H1 (cell line): ENCODE measurements at regions not wholly inside any gene's neighbourhood (a gene's known extent, or its start where the extent isn't known, plus 50 kb on each side); places are given as distances from the start of the nearest gene placed in this dataset.

ENCODE experiments used
- CTCF ChIA-PET: fragments of 300-600 bp; sonication (Branson Sonifier 250); formaldehyde crosslinking; loops from one replicate; lab custom pipeline; 2021; ENCODE audit not compliant: partially characterized antibody; lab: Charles Lee
- POLR2A ChIA-PET: fragments of 300-600 bp; sonication (Branson Sonifier 250); formaldehyde crosslinking; loops from one replicate; lab custom pipeline; 2021; ENCODE audit warnings: inconsistent platforms; ENCODE audit not compliant: partially characterized antibody; lab: Charles Lee
- DNase-seq, 2 experiments: peaks; one replicate each; pipeline versions ENCODE4 v3.0.0 to v3.0.0-alpha.2; 2010 to 2022; ENCODE audit warnings: low spot score in 2 of 2, low read depth in 1 of 2, mixed read lengths in 1 of 2
- FAIRE-seq: peaks from 2 replicates; lab custom pipeline; 2011; peaks lifted over from hg19 to GRCh38; lab: Jason Lieb, UNC
- H2AFZ ChIP-seq: 2 replicates; pipeline ENCODE4 v1.8.1; 2012; ENCODE audit warnings: low read length, inconsistent platforms
- H2AK5ac ChIP-seq: 2 replicates; pipeline ENCODE4 v1.6.1; 2013; ENCODE audit warnings: low read depth, low read length
- H2BK120ac ChIP-seq: replicated peaks from 2 replicates; pipeline ENCODE3; 2013; ENCODE audit warnings: low read depth, low read length, inconsistent platforms
- H2BK12ac ChIP-seq: 2 replicates; pipeline ENCODE4 v1.6.1; 2013; ENCODE audit warnings: low read depth, low read length
- H2BK15ac ChIP-seq: 2 replicates; pipeline ENCODE4 v1.6.1; 2013; ENCODE audit warnings: low read length
- H2BK20ac ChIP-seq: 2 replicates; pipeline ENCODE4 v1.6.1; 2013; ENCODE audit warnings: low read length
- H2BK5ac ChIP-seq: 2 replicates; pipeline ENCODE4 v1.6.1; 2013; ENCODE audit warnings: low read depth, low read length
- H3K14ac ChIP-seq: 2 replicates; pipeline ENCODE4 v1.6.1; 2013; ENCODE audit warnings: inconsistent platforms; ENCODE audit not compliant: insufficient read length
- H3K18ac ChIP-seq: 2 replicates; pipeline ENCODE4 v1.6.1; 2013; ENCODE audit warnings: low read length; ENCODE audit errors: extremely low read depth
- H3K23ac ChIP-seq: 2 replicates; pipeline ENCODE4 v1.6.1; 2013; ENCODE audit warnings: inconsistent platforms; ENCODE audit not compliant: insufficient read length
- H3K23me2 ChIP-seq: 2 replicates; pipeline ENCODE4 v1.6.1; 2013; ENCODE audit warnings: low read depth, low read length
- H3K27ac ChIP-seq: 2 replicates; pipeline ENCODE4 v1.6.1; 2011; ENCODE audit warnings: low read depth, low read length, inconsistent platforms
- H3K27me3 ChIP-seq, 4 experiments: replicated peaks in 1 of 4; 1 replicate in 1 of 4; 2 replicates in 3 of 4; pipeline versions ENCODE4 v1.6.1 to v1.8.1; 2011 to 2013; ENCODE audit warnings: low read length in 3 of 4, mild to moderate bottlenecking in 3 of 4, inconsistent platforms in 2 of 4, mixed read lengths in 2 of 4, moderate library complexity in 1 of 4; ENCODE audit not compliant: control insufficient read depth in 3 of 4, insufficient read depth in 3 of 4; ENCODE audit errors: extremely low read depth in 1 of 4
- H3K36me3 ChIP-seq, 4 experiments: 2 replicates each; pipeline versions ENCODE4 v1.6.1 to v1.8.1; 2011 to 2013; ENCODE audit warnings: mild to moderate bottlenecking in 4 of 4, low read length in 3 of 4, moderate library complexity in 2 of 4, control low read depth in 1 of 4, inconsistent platforms in 1 of 4; ENCODE audit not compliant: insufficient read depth in 4 of 4, control insufficient read depth in 2 of 4
- H3K4ac ChIP-seq: replicated peaks from 2 replicates; pipeline ENCODE3; 2013; ENCODE audit warnings: low read length, low read depth, mixed read lengths, inconsistent platforms; ENCODE audit not compliant: insufficient read length
- H3K4me1 ChIP-seq, 4 experiments: replicated peaks in 1 of 4; 1 replicate in 1 of 4; 2 replicates in 3 of 4; pipeline versions ENCODE4 v1.6.1 to v1.8.1; 2011 to 2013; ENCODE audit warnings: low read length in 3 of 4, inconsistent platforms in 2 of 4, mixed read lengths in 1 of 4; ENCODE audit not compliant: insufficient read depth in 4 of 4, control insufficient read depth in 3 of 4
- H3K4me2 ChIP-seq, 2 experiments: 2 replicates each; pipeline versions ENCODE4 v1.6.1 to v1.8.1; 2011 to 2013; ENCODE audit warnings: low read depth in 2 of 2, low read length in 2 of 2, control low read depth in 1 of 2, inconsistent platforms in 1 of 2, mild to moderate bottlenecking in 1 of 2; ENCODE audit not compliant: insufficient read depth in 1 of 2
- H3K4me3 ChIP-seq, 4 experiments: fragments of 200-600, 300-600 bp in 1 of 4; sonication (generic), shearing (Covaris generic), sonication (Bioruptor Twin) in 1 of 4; 2 replicates each; pipeline versions ENCODE4 v1.5.1 to v1.8.1; 2011 to 2016; ENCODE audit warnings: low read length in 4 of 4, low read depth in 3 of 4, control low read depth in 2 of 4, inconsistent platforms in 2 of 4, mild to moderate bottlenecking in 2 of 4, mixed read lengths in 1 of 4, moderate library complexity in 1 of 4; ENCODE audit not compliant: insufficient read depth in 2 of 4; ENCODE audit errors: extremely low read depth in 1 of 4
- H3K56ac ChIP-seq: replicated peaks from 2 replicates; pipeline ENCODE3; 2013; ENCODE audit warnings: low read depth, mild to moderate bottlenecking, mixed read lengths, low read length, inconsistent platforms; ENCODE audit not compliant: insufficient read length
- H3K79me1 ChIP-seq: 2 replicates; pipeline ENCODE4 v1.6.1; 2013; ENCODE audit warnings: low read depth, low read length, control low read depth
- H3K79me2 ChIP-seq, 2 experiments: 2 replicates each; pipeline versions ENCODE4 v1.6.1 to v1.8.1; 2012 to 2013; ENCODE audit warnings: low read length in 2 of 2, mild to moderate bottlenecking in 2 of 2, inconsistent platforms in 1 of 2; ENCODE audit not compliant: insufficient read depth in 2 of 2, control insufficient read depth in 1 of 2
- H3K9ac ChIP-seq, 4 experiments: replicated peaks in 1 of 4; 1 replicate in 1 of 4; 2 replicates in 3 of 4; pipeline versions ENCODE4 v1.6.1 to v1.8.1; 2011 to 2013; ENCODE audit warnings: low read depth in 3 of 4, low read length in 3 of 4, control low read depth in 2 of 4, mild to moderate bottlenecking in 2 of 4, moderate library complexity in 2 of 4, inconsistent platforms in 1 of 4; ENCODE audit errors: extremely low read depth in 1 of 4
- H3K9me3 ChIP-seq, 2 experiments: 2 replicates each; pipeline versions ENCODE4 v1.6.1 to v1.8.1; 2012 to 2013; ENCODE audit warnings: mild to moderate bottlenecking in 2 of 2, moderate library complexity in 2 of 2, control low read depth in 1 of 2, inconsistent platforms in 1 of 2, low read depth in 1 of 2, low read length in 1 of 2, mixed read lengths in 1 of 2; ENCODE audit not compliant: insufficient read depth in 2 of 2
- H4K20me1 ChIP-seq, 2 experiments: replicated peaks in 1 of 2; 2 replicates each; pipeline versions ENCODE3 to v1.8.1; 2011 to 2013; ENCODE audit warnings: inconsistent platforms in 2 of 2, low read length in 2 of 2, mild to moderate bottlenecking in 1 of 2; ENCODE audit not compliant: insufficient read depth in 2 of 2, control insufficient read depth in 1 of 2
- H4K5ac ChIP-seq: 2 replicates; pipeline ENCODE4 v1.6.1; 2013; ENCODE audit warnings: low read length, low read depth, mixed read lengths, inconsistent platforms; ENCODE audit not compliant: insufficient read length
- H4K8ac ChIP-seq: 2 replicates; pipeline ENCODE4 v1.8.0; 2013; ENCODE audit warnings: mild to moderate bottlenecking, moderate library complexity, low read length, inconsistent platforms; ENCODE audit not compliant: insufficient read depth; ENCODE audit errors: extremely low read depth
- H4K91ac ChIP-seq: replicated peaks from 2 replicates; pipeline ENCODE3; 2013; ENCODE audit warnings: low read length, mixed read lengths, inconsistent platforms; ENCODE audit not compliant: insufficient read length
- BCL11A ChIP-seq, 2 experiments: IDR thresholded peaks; one replicate each; pipeline ENCODE4 v1.6.1; 2011; ENCODE audit warnings: low read depth in 2 of 2, low read length in 2 of 2, mild to moderate bottlenecking in 2 of 2
- JUND ChIP-seq: IDR thresholded peaks from 2 replicates; pipeline ENCODE4 v1.6.1; 2011; ENCODE audit warnings: mild to moderate bottlenecking, improper control_type of control experiment, low read length
- RBBP5 ChIP-seq: IDR thresholded peaks from 2 replicates; pipeline ENCODE4 v1.7.1; 2012; ENCODE audit warnings: low read depth, mild to moderate bottlenecking, inconsistent platforms, low read length, moderate library complexity, borderline replicate concordance
- SIN3A ChIP-seq, 2 experiments: IDR thresholded peaks in 1 of 2; conservative IDR thresholded peaks in 1 of 2; 2 replicates each; pipeline ENCODE4 v1.6.1; 2011 to 2012; ENCODE audit warnings: low read length in 2 of 2, improper control_type of control experiment in 1 of 2, low read depth in 1 of 2, mild to moderate bottlenecking in 1 of 2
- SP1 ChIP-seq: IDR thresholded peaks from 2 replicates; pipeline ENCODE4 v1.6.1; 2011; ENCODE audit warnings: low read depth, low read length
- WGBS, 2 experiments: shearing (Covaris generic) in 1 of 2; methylation state at CpG; one replicate each; pipeline versions ENCODE4 v1.1.6 to v1.1.7; 2013 to 2015; ENCODE audit warnings: low lambda C conversion rate in 2 of 2, mixed read lengths in 2 of 2, inconsistent platforms in 1 of 2, low coverage in 1 of 2, missing lambda C conversion rate in 1 of 2; ENCODE audit not compliant: insufficient replicate concordance in 2 of 2, insufficient coverage in 1 of 2, insufficient read length in 1 of 2; ENCODE audit errors: extremely low coverage in 1 of 2, missing lambda C conversion rate in 1 of 2; 5-methylcytosine and 5-hydroxymethylcytosine counted together
- TF ChIP-seq, protein P1 (sequence below): IDR thresholded peaks from 2 replicates; pipeline ENCODE4 v1.6.1; 2011; ENCODE audit warnings: low read length, improper control_type of control experiment

DNA sequence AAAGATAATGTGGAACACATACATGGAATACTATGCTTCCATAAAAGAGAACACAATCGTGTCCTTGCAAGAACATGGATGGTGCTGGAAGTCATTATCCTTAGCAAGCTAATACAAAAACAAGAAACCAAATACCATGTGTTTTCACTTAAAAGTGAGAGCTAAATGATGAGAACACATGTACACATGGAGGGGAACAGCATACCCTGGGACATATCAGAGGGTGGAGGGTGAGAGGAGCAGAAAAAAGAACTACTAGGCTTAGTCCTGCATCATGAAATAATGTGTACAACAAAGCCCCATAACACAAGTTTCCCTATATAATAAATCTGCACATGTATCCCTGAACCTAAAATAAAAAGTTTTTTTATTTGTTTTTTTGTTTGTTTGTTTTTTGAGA is 855.5 kb upstream of the NUDT12 start:
- H4K5ac ChIP-seq, result no peak overlapping the region
- H3K14ac ChIP-seq, result no peak overlapping the region
- no peak overlapping the region for H2BK15ac ChIP-seq
- FAIRE-seq (no peak), DNase-seq (no peak)
- ChIA-PET POLR2A (no interaction called here), CTCF (no interaction called here)
- H2BK12ac ChIP-seq, result no peak overlapping the region
- H3K79me1 ChIP-seq, result no peaks in the 10 kb centered on the region
- no peak overlapping the region for H3K9ac ChIP-seq
- H3K9me3 ChIP-seq, result no peaks in the 10 kb centered on the region
- no peak overlapping the region for H3K23ac ChIP-seq
- H2BK20ac ChIP-seq, result no peak overlapping the region
- H3K23me2 ChIP-seq, result no peaks in the 10 kb centered on the region
- no peak for TF ChIP-seq BCL11A (IDR thresholded peaks at IDR 0.05; ENCODE audit: low read depth in 2 of 2, low read length in 2 of 2)
- no peak for TF ChIP-seq JUND
- no peak for TF ChIP-seq RBBP5
- TF ChIP-seq, protein P1, sequence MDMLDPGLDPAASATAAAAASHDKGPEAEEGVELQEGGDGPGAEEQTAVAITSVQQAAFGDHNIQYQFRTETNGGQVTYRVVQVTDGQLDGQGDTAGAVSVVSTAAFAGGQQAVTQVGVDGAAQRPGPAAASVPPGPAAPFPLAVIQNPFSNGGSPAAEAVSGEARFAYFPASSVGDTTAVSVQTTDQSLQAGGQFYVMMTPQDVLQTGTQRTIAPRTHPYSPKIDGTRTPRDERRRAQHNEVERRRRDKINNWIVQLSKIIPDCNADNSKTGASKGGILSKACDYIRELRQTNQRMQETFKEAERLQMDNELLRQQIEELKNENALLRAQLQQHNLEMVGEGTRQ, result no peak
- TF ChIP-seq SP1, result no peak
- no peak for TF ChIP-seq SIN3A (conservative IDR thresholded peaks at IDR 0.05 in 1 of 2, IDR thresholded peaks at IDR 0.05 in 1 of 2; ENCODE audit: low read depth in 1 of 2, low read length in 2 of 2)
- no peak overlapping the region for H3K56ac ChIP-seq
- H3K4me3 ChIP-seq, result no peak overlapping the region
- no peaks in the 10 kb centered on the region for H4K20me1 ChIP-seq
- H2BK5ac ChIP-seq, result no peak overlapping the region
- H4K8ac ChIP-seq, result no peak overlapping the region
- H2AK5ac ChIP-seq, result no peak overlapping the region
- H3K27ac ChIP-seq, result no peak overlapping the region
- H3K18ac ChIP-seq, result no peak overlapping the region
- H4K91ac ChIP-seq, result no peak overlapping the region
- H2BK120ac ChIP-seq, result no peak overlapping the region
- no peaks in the 10 kb centered on the region for H3K79me2 ChIP-seq
- H3K27me3 ChIP-seq, result no peaks in the 10 kb centered on the region
- no peak overlapping the region for H2AFZ ChIP-seq
- H3K4me2 ChIP-seq, result no peak overlapping the region
- H3K4ac ChIP-seq, result no peak overlapping the region
- no peaks in the 10 kb centered on the region for H3K4me1 ChIP-seq
- H3K36me3 ChIP-seq, result no peaks in the 10 kb centered on the region
- 75% methylated on average over 1 of the region's 1 CpG; no CpG with 5 or more reads in 1 of the 2 experiments for WGBS, 2 experiments
